ENCODE measurements at regions not wholly inside any gene's neighbourhood (a gene's known extent, or its start where the extent isn't known, plus 50 kb on each side); places are given as distances from the start of the nearest gene placed in this dataset.
A peak's percentile ranks its signal among the peaks of the same experiment; 100 is the strongest.

DNA sequence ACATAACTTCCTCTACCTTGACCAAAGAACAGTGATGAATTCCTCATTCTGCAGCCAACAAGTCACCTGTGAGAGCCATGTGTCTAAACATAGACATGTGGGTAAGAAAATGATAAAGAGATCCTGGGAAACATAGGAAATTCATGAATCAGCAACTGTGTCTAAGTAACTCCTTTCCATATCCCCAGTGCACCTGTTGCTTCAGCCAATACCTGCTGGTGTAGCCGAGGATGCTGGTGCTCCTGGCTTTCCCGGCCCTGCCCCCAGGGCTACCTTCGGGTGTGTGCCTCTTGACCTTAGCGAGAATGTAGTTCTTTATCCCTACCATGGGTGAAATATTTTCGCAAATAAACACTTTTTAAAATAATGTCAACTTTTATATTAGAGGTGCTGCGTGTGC, 114.1 kb downstream of the OR13A1 start:
- Histone ChIP-seq H3K4me3 (ENCODE audit: low read length) (no peak overlapping the region), H3K9me3 (ENCODE audit: control insufficient read depth, insufficient read depth, low read length) (no peaks in the 10 kb centered on the region), H3K36me3 (ENCODE audit: control insufficient read depth, insufficient read depth, low read length) (no peaks in the 10 kb centered on the region), H3K4me1 (ENCODE audit: control insufficient read depth, insufficient read depth, low read length) (no peaks in the 10 kb centered on the region), H3K27me3 (ENCODE audit: control insufficient read depth, insufficient read depth, low read length) (no peaks in the 10 kb centered on the region), H3K27ac (ENCODE audit: low read length) (no peak overlapping the region)
- no peaks in the 10 kb centered on the region for H3K36me3 Mint-ChIP-seq
- intact Hi-C loops (cut with micrococcal nuclease) = no loop called here
- DNase-seq = no peak
- TF ChIP-seq, protein P1, sequence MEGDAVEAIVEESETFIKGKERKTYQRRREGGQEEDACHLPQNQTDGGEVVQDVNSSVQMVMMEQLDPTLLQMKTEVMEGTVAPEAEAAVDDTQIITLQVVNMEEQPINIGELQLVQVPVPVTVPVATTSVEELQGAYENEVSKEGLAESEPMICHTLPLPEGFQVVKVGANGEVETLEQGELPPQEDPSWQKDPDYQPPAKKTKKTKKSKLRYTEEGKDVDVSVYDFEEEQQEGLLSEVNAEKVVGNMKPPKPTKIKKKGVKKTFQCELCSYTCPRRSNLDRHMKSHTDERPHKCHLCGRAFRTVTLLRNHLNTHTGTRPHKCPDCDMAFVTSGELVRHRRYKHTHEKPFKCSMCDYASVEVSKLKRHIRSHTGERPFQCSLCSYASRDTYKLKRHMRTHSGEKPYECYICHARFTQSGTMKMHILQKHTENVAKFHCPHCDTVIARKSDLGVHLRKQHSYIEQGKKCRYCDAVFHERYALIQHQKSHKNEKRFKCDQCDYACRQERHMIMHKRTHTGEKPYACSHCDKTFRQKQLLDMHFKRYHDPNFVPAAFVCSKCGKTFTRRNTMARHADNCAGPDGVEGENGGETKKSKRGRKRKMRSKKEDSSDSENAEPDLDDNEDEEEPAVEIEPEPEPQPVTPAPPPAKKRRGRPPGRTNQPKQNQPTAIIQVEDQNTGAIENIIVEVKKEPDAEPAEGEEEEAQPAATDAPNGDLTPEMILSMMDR (IDR thresholded peaks at IDR 0.05) = no peak
- no peaks in the 10 kb centered on the region for H3K4me1 Mint-ChIP-seq
- no peak overlapping the region for H3K27ac Mint-ChIP-seq
- H3K27me3 Mint-ChIP-seq (ENCODE audit: low read depth in 2 of 2) = peaks cover 10 to 28% of the 10 kb centered on the region in 2 donors
- no peak overlapping the region for H3K4me3 Mint-ChIP-seq
- no peaks in the 10 kb centered on the region for H3K9me3 Mint-ChIP-seq
- WGBS (ENCODE audit: insufficient coverage) = 91% methylated on average over 3 of the region's 6 CpGs
- no peak for ATAC-seq

DNA sequence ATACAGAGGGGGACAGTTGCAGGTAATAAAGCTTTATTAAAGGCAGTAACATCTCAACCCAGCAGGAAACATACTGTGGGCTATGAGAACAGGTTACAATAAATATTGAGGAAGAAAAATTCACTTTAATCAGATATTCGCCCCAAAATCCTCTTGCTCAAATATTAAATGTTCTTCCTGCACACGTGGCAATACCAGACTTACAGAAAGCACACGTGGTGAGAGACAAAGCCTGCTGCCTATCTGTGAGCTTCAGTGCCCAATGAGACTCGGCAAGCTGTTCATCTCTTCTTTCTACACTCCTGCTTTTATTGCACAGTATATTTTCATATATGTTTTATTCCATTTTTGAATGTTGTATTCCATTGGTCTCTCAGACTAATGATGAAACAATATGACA, 113.2 kb downstream of the OR13A1 start:
- DNase-seq = no peak
- Histone ChIP-seq H3K27me3 (ENCODE audit: control insufficient read depth, insufficient read depth, low read length) (no peaks in the 10 kb centered on the region), H3K36me3 (ENCODE audit: control insufficient read depth, insufficient read depth, low read length) (no peaks in the 10 kb centered on the region), H3K4me3 (ENCODE audit: low read length) (no peak overlapping the region), H3K4me1 (ENCODE audit: control insufficient read depth, insufficient read depth, low read length) (no peaks in the 10 kb centered on the region), H3K27ac (ENCODE audit: low read length) (no peak overlapping the region), H3K9me3 (ENCODE audit: control insufficient read depth, insufficient read depth, low read length) (no peaks in the 10 kb centered on the region)
- Mint-ChIP-seq H3K36me3 (no peaks in the 10 kb centered on the region), H3K4me3 (no peak overlapping the region), H3K27ac (no peak overlapping the region), H3K9me3 (no peaks in the 10 kb centered on the region), H3K27me3 (ENCODE audit: low read depth in 2 of 2) (peaks cover 11 to 38% of the 10 kb centered on the region in 2 donors), H3K4me1 (no peaks in the 10 kb centered on the region)
- intact Hi-C loops (cut with micrococcal nuclease) = no loop called here
- TF ChIP-seq, protein P1 (IDR thresholded peaks at IDR 0.05) = no peak
- WGBS (ENCODE audit: insufficient coverage) = 77% methylated on average over 4 of the region's 4 CpGs
- no peak for ATAC-seq

DNA sequence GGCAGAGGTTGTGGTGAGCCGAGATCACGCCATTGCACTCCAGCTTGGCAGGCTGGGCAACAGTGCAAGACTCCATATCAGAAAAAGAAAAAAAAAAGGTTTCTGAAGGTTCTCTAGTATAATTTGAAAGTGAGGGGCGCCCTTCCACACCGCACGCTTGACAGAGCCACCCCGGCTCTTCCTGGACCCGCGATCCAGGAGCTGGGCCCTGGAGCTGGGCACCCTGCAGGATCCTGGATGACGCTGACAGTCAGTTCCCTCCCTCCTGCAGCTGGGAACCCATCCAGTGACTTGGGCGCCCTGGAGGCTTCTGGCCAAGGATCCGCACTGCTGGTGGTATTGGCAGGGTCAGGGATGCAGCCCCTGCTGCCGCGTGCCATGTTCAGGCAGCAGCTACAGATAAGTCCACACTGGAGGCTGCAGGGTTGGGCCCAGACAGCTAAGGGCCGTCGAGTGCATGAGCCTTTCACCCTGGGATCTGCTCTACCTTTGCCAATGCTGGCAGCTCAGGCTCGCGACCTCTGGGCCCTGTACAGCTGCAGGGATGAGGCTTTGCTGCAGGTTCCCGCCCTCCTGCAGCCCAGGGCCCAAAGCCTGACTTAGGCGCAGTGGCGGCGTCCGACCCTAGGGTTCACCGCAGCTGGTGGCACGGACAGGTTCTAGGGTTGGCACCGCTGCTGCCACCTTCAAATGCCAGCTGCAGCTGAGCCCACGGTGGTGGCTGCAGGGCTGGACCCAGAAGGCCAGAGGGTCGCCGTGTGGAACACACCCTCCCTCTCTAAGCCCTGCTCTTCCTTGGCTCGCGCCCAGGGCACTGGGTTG, 110.2 kb downstream of the OR13A1 start:
- ATAC-seq (peak in 1 of 3 donors; percentile 14), DNase-seq (no peak)
- H3K9me3 Mint-ChIP-seq = peaks cover 0 to 3% of the 10 kb centered on the region in 2 donors
- Histone ChIP-seq H3K4me3 (ENCODE audit: low read length) (no peak overlapping the region), H3K9me3 (ENCODE audit: control insufficient read depth, insufficient read depth, low read length) (no peaks in the 10 kb centered on the region), H3K27ac (ENCODE audit: low read length) (no peak overlapping the region), H3K36me3 (ENCODE audit: control insufficient read depth, insufficient read depth, low read length) (no peaks in the 10 kb centered on the region), H3K27me3 (ENCODE audit: control insufficient read depth, insufficient read depth, low read length) (no peaks in the 10 kb centered on the region), H3K4me1 (ENCODE audit: control insufficient read depth, insufficient read depth, low read length) (no peaks in the 10 kb centered on the region)
- H3K27me3 Mint-ChIP-seq (ENCODE audit: low read depth in 2 of 2) = peaks cover 27 to 66% of the 10 kb centered on the region in 2 donors
- 91% methylated on average over 30 of the region's 30 CpGs for WGBS (ENCODE audit: insufficient coverage)
- H3K27ac Mint-ChIP-seq = no peak overlapping the region
- TF ChIP-seq, protein P1 (IDR thresholded peaks at IDR 0.05) = no peak
- H3K36me3 Mint-ChIP-seq = peaks cover 10% of the 10 kb centered on the region
- H3K4me1 Mint-ChIP-seq = no peaks in the 10 kb centered on the region
- intact Hi-C loops (cut with micrococcal nuclease) = no loop called here
- H3K4me3 Mint-ChIP-seq = no peak overlapping the region

GRCh38 chr10:45209888-45210287, 105.5 kb downstream of the OR13A1 start:
- peaks cover 10% of the 10 kb centered on the region for H3K36me3 Mint-ChIP-seq
- Histone ChIP-seq H3K9me3 (ENCODE audit: control insufficient read depth, insufficient read depth, low read length) (no peaks in the 10 kb centered on the region), H3K27ac (ENCODE audit: low read length) (no peak overlapping the region), H3K4me1 (ENCODE audit: control insufficient read depth, insufficient read depth, low read length) (no peaks in the 10 kb centered on the region), H3K36me3 (ENCODE audit: control insufficient read depth, insufficient read depth, low read length) (no peaks in the 10 kb centered on the region), H3K4me3 (ENCODE audit: low read length) (no peak overlapping the region), H3K27me3 (ENCODE audit: control insufficient read depth, insufficient read depth, low read length) (no peaks in the 10 kb centered on the region)
- no peak overlapping the region for H3K27ac Mint-ChIP-seq
- TF ChIP-seq, protein P1 (IDR thresholded peaks at IDR 0.05) = no peak
- H3K9me3 Mint-ChIP-seq = peaks cover 0 to 3% of the 10 kb centered on the region in 2 donors
- H3K4me1 Mint-ChIP-seq = no peaks in the 10 kb centered on the region
- no peak overlapping the region for H3K4me3 Mint-ChIP-seq
- 100% methylated on average over 2 of the region's 2 CpGs for WGBS (ENCODE audit: insufficient coverage)
- no peak for ATAC-seq
- intact Hi-C loops (cut with micrococcal nuclease) = no loop called here
- no peak for DNase-seq
- H3K27me3 Mint-ChIP-seq (ENCODE audit: low read depth in 2 of 2) = peaks cover 24 to 41% of the 10 kb centered on the region in 2 donors
